ENCODE measurements at regions not wholly inside any gene's neighbourhood (a gene's known extent, or its start where the extent isn't known, plus 50 kb on each side); places are given as distances from the start of the nearest gene placed in this dataset.
A peak's percentile ranks its signal among the peaks of the same experiment; 100 is the strongest.

DNA sequence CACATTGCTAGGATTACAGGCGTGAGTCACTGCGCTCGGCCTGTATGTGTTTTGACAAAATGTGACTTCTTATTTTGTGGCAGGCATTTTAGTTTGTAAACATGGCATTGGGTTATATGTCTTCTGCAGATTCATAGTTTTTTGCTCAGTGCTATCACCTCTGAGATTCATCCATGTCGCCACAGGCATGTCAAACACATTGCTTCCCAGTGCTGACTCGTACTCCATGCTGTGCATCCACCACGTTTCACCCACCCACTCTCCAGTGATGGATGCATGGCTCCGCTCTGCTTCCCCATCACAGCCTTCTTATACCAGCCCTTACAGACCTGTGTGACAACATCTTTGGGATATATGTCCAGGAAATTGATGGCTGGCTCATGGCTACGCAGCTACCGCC, 158.8 kb downstream of the GAS1 start:
- ChIA-PET POLR2A (no interaction called here), CTCF (ENCODE audit: low intra/inter-chr PET ratio, low total read pairs) (no interaction called here)
- BruUV-seq (replicated peaks) = no TSS peak
- no peak for DNase-seq (ENCODE audit: low spot score)
- no peaks in the 10 kb centered on the region for H3K9me3 ChIP-seq (ENCODE audit: low read length)
- intact Hi-C loops (cut with micrococcal nuclease; ENCODE audit: unreplicated experiment) (no loop called here), in situ Hi-C loops (cut with HindIII; ENCODE audit: extremely low pct_ligation_motif_present, low pct_unique_long_range_greater_than_20kb) (no loop called here)
- H3K79me2 ChIP-seq (ENCODE audit: insufficient read depth, low read length) = no peaks in the 10 kb centered on the region
- H3K27ac ChIP-seq (ENCODE audit: extremely low read length, insufficient read depth, low read length) = no peak overlapping the region
- ATAC-seq = no peak
- H4K20me1 ChIP-seq (ENCODE audit: insufficient read depth, low read length) = no peaks in the 10 kb centered on the region
- H3K4me3 ChIP-seq (replicated peaks in 1 of 3; ENCODE audit: insufficient read depth in 1 of 3, low read depth in 2 of 3, low read length in 3 of 3) = no peak overlapping the region
- WGBS (ENCODE audit: low lambda C conversion rate) = 28% methylated on average over 9 of the region's 9 CpGs
- no peak for FAIRE-seq
- H3K9ac ChIP-seq (ENCODE audit: insufficient read depth, low read depth, low read length) = no peak overlapping the region
- no peak for TF ChIP-seq ZNF773 (CRISPR knock-in tag; IDR thresholded peaks at IDR 0.05; ENCODE audit: borderline replicate concordance)
- TF ChIP-seq DR1 (CRISPR knock-in tag; IDR thresholded peaks at IDR 0.05) = no peak
- TF ChIP-seq, protein P1, sequence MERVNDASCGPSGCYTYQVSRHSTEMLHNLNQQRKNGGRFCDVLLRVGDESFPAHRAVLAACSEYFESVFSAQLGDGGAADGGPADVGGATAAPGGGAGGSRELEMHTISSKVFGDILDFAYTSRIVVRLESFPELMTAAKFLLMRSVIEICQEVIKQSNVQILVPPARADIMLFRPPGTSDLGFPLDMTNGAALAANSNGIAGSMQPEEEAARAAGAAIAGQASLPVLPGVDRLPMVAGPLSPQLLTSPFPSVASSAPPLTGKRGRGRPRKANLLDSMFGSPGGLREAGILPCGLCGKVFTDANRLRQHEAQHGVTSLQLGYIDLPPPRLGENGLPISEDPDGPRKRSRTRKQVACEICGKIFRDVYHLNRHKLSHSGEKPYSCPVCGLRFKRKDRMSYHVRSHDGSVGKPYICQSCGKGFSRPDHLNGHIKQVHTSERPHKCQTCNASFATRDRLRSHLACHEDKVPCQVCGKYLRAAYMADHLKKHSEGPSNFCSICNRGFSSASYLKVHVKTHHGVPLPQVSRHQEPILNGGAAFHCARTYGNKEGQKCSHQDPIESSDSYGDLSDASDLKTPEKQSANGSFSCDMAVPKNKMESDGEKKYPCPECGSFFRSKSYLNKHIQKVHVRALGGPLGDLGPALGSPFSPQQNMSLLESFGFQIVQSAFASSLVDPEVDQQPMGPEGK (CRISPR knock-in tag; IDR thresholded peaks at IDR 0.05) = no peak
- TF ChIP-seq ZSCAN30 (CRISPR knock-in tag; IDR thresholded peaks at IDR 0.05) = no peak
- H3K36me3 ChIP-seq (replicated peaks in 1 of 2; ENCODE audit: control insufficient read depth in 1 of 2, insufficient read depth in 2 of 2, low read length in 2 of 2) = no peaks in the 10 kb centered on the region
- H3K27me3 ChIP-seq (ENCODE audit: control insufficient read depth in 1 of 2, insufficient read depth in 2 of 2, low read length in 2 of 2) = no peaks in the 10 kb centered on the region
- H2AFZ ChIP-seq (ENCODE audit: low read length) = no peak overlapping the region
- H3K4me2 ChIP-seq (ENCODE audit: low read depth, low read length) = no peak overlapping the region
- no peaks in the 10 kb centered on the region for H3K4me1 ChIP-seq (ENCODE audit: insufficient read depth, low read length)

GRCh38 chr9:86783884-86784283, 163.4 kb downstream of the GAS1 start:
- H3K4me2 ChIP-seq (ENCODE audit: low read depth, low read length) = no peak overlapping the region
- ATAC-seq = no peak
- POLR2A ChIA-PET = no interaction called here

More at GRCh38 chr9:86783884-86784283, 163.4 kb downstream of the GAS1 start:
- BruUV-seq (replicated peaks) = no TSS peak
- Histone ChIP-seq H3K9me3 (ENCODE audit: low read length) (no peaks in the 10 kb centered on the region), H3K36me3 (replicated peaks in 1 of 2; ENCODE audit: control insufficient read depth in 1 of 2, insufficient read depth in 2 of 2, low read length in 2 of 2) (no peaks in the 10 kb centered on the region), H2AFZ (ENCODE audit: low read length) (no peak overlapping the region), H3K79me2 (ENCODE audit: insufficient read depth, low read length) (no peaks in the 10 kb centered on the region), H3K4me3 (replicated peaks in 1 of 3; ENCODE audit: insufficient read depth in 1 of 3, low read depth in 2 of 3, low read length in 3 of 3) (no peak overlapping the region), H3K27ac (ENCODE audit: extremely low read length, insufficient read depth, low read length) (no peak overlapping the region), H3K4me1 (ENCODE audit: insufficient read depth, low read length) (no peaks in the 10 kb centered on the region), H3K27me3 (ENCODE audit: control insufficient read depth in 1 of 2, insufficient read depth in 2 of 2, low read length in 2 of 2) (no peaks in the 10 kb centered on the region), H3K9ac (ENCODE audit: insufficient read depth, low read depth, low read length) (no peak overlapping the region), H4K20me1 (ENCODE audit: insufficient read depth, low read length) (no peaks in the 10 kb centered on the region)
- DNase-seq (ENCODE audit: low spot score) (no peak), FAIRE-seq (no peak)
- 3% methylated on average over 3 of the region's 3 CpGs for WGBS (ENCODE audit: low lambda C conversion rate)
- in situ Hi-C loops (cut with HindIII; ENCODE audit: extremely low pct_ligation_motif_present, low pct_unique_long_range_greater_than_20kb) = no loop called here
- TF ChIP-seq CREB1 (IDR thresholded peaks at IDR 0.05) (peak; percentile 48; the same call in 1 of the 2 replicates), CREB1 (CRISPR knock-in tag; IDR thresholded peaks at IDR 0.05) (no peak)
- TF ChIP-seq, protein P2, sequence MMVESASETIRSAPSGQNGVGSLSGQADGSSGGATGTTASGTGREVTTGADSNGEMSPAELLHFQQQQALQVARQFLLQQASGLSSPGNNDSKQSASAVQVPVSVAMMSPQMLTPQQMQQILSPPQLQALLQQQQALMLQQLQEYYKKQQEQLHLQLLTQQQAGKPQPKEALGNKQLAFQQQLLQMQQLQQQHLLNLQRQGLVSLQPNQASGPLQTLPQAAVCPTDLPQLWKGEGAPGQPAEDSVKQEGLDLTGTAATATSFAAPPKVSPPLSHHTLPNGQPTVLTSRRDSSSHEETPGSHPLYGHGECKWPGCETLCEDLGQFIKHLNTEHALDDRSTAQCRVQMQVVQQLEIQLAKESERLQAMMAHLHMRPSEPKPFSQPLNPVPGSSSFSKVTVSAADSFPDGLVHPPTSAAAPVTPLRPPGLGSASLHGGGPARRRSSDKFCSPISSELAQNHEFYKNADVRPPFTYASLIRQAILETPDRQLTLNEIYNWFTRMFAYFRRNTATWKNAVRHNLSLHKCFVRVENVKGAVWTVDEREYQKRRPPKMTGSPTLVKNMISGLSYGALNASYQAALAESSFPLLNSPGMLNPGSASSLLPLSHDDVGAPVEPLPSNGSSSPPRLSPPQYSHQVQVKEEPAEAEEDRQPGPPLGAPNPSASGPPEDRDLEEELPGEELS (CRISPR knock-in tag; IDR thresholded peaks at IDR 0.05) = no peak
- intact Hi-C loops (cut with micrococcal nuclease; ENCODE audit: unreplicated experiment) = no loop called here
- CTCF ChIA-PET (ENCODE audit: low intra/inter-chr PET ratio, low total read pairs) = no interaction called here

All from HepG2 (cell line).